ENCODE measurements at regions not wholly inside any gene's neighbourhood (a gene's known extent, or its start where the extent isn't known, plus 50 kb on each side); places are given as distances from the start of the nearest gene placed in this dataset.

DNA sequence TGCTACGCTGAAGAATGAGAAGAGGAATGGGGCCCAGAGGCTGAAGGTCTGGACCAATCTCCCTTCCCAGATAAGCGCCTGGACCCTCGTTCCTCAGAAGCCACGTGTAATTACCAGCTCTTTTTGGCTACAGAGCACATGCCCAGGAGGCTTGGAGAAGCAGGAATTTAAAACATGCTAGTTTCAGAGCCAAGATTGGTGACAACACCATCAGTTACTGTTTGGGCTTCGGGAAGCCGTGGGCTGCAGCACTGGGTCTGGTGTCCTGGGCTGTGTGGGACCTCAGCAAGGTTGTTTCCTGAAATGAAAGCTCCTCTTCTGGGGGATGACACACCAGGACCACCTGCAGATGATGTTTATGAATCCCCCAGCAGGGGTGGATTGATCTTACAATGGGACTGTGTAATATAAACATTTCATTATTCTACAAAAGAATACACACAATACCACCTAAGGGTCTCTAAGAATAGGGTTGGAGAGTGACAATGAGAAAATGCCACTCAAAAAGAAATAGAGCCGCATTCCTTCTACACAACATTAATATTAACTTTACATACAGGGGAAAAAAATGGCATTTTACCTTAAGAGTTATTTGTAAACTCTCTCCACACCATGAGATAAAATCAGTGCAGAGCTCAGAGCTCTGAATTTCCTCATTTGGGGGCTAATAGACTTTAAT, 207.8 kb upstream of the FOXQ1 start:
- TF ChIP-seq, protein P1, sequence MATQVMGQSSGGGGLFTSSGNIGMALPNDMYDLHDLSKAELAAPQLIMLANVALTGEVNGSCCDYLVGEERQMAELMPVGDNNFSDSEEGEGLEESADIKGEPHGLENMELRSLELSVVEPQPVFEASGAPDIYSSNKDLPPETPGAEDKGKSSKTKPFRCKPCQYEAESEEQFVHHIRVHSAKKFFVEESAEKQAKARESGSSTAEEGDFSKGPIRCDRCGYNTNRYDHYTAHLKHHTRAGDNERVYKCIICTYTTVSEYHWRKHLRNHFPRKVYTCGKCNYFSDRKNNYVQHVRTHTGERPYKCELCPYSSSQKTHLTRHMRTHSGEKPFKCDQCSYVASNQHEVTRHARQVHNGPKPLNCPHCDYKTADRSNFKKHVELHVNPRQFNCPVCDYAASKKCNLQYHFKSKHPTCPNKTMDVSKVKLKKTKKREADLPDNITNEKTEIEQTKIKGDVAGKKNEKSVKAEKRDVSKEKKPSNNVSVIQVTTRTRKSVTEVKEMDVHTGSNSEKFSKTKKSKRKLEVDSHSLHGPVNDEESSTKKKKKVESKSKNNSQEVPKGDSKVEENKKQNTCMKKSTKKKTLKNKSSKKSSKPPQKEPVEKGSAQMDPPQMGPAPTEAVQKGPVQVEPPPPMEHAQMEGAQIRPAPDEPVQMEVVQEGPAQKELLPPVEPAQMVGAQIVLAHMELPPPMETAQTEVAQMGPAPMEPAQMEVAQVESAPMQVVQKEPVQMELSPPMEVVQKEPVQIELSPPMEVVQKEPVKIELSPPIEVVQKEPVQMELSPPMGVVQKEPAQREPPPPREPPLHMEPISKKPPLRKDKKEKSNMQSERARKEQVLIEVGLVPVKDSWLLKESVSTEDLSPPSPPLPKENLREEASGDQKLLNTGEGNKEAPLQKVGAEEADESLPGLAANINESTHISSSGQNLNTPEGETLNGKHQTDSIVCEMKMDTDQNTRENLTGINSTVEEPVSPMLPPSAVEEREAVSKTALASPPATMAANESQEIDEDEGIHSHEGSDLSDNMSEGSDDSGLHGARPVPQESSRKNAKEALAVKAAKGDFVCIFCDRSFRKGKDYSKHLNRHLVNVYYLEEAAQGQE (IDR thresholded peaks at IDR 0.05; ENCODE audit: insufficient read depth in 1 of 2, low read depth in 2 of 2, low read length in 2 of 2), result no peak
- TF ChIP-seq POLR2AphosphoS5 (IDR thresholded peaks at IDR 0.05; ENCODE audit: low read depth, low read length), result no peak
